HG03097 (cell line): ENCODE measurements at regions not wholly inside any gene's neighbourhood (a gene's known extent, or its start where the extent isn't known, plus 50 kb on each side); places are given as distances from the start of the nearest gene placed in this dataset.

Experiments
- ATAC-seq: cut with Tn5 transposase; IDR thresholded peaks from one replicate; pipeline ENCODE4 v1.9.1; 2021; ENCODE audit not compliant: unreplicated experiment, low FRiP score

- ATAC-seq: no peak
These were observed 98.2 kb upstream of the MEOX2 start for GRCh38 chr7:15784694-15785030.

- ATAC-seq: no peak
These were observed 97.7 kb upstream of the MEOX2 start for GRCh38 chr7:15783987-15784693.

- ATAC-seq: no peak
These were observed 96.2 kb upstream of the MEOX2 start for GRCh38 chr7:15782656-15783055.

GRCh38 chr7:15781944-15782343 lies 95.5 kb upstream of the MEOX2 start:
- no peak for ATAC-seq

- ATAC-seq: no peak
These were observed 93.8 kb upstream of the MEOX2 start for GRCh38 chr7:15780271-15780670.

GRCh38 chr7:15778191-15778590 lies 91.7 kb upstream of the MEOX2 start:
- no peak for ATAC-seq

GRCh38 chr7:15765753-15766152 lies 79.3 kb upstream of the MEOX2 start:
- no peak for ATAC-seq

GRCh38 chr7:15764851-15765382 lies 78.4 kb upstream of the MEOX2 start:
- ATAC-seq: no peak

GRCh38 chr7:15764010-15764409 lies 77.5 kb upstream of the MEOX2 start:
- ATAC-seq: no peak

- no peak for ATAC-seq
These were observed 70.8 kb upstream of the MEOX2 start for GRCh38 chr7:15757041-15758000.

- ATAC-seq: no peak
These were observed 68.6 kb upstream of the MEOX2 start for GRCh38 chr7:15755061-15755460.

- no peak for ATAC-seq
These were observed 67.5 kb upstream of the MEOX2 start for GRCh38 chr7:15753887-15754579.

- ATAC-seq: no peak
These were observed 65.9 kb upstream of the MEOX2 start for GRCh38 chr7:15752377-15752776.

GRCh38 chr7:15751191-15751701 lies 64.8 kb upstream of the MEOX2 start:
- ATAC-seq: no peak

GRCh38 chr7:15750727-15751126 lies 64.2 kb upstream of the MEOX2 start:
- no peak for ATAC-seq

- ATAC-seq: no peak
These were observed 63.1 kb upstream of the MEOX2 start for GRCh38 chr7:15749631-15750030.

- no peak for ATAC-seq
These were observed 61.2 kb upstream of the MEOX2 start for GRCh38 chr7:15747712-15748111.

- ATAC-seq: no peak
These were observed 60.8 kb upstream of the MEOX2 start for GRCh38 chr7:15747301-15747700.

- no peak for ATAC-seq
These were observed 57.5 kb upstream of the MEOX2 start for GRCh38 chr7:15743926-15744480.

- no peak for ATAC-seq
These were observed 51.1 kb upstream of the MEOX2 start for GRCh38 chr7:15737601-15738000.
